Chondrocyte (in vitro differentiated cells): ENCODE measurements at regions not wholly inside any gene's neighbourhood (a gene's known extent, or its start where the extent isn't known, plus 50 kb on each side); places are given as distances from the start of the nearest gene placed in this dataset.
A peak's percentile ranks its signal among the peaks of the same experiment; 100 is the strongest.

Source experiments
- DNase-seq: peaks from one replicate; pipeline ENCODE4 v3.0.0; 2021; ENCODE audit warnings: mixed read lengths, low spot score
- H3K27ac Mint-ChIP-seq: one replicate; pipeline ENCODE4 v1.8.0; 2021; ENCODE audit warnings: mild to moderate bottlenecking, moderate library complexity, mixed read lengths; ENCODE audit not compliant: unreplicated experiment
- H3K27me3 Mint-ChIP-seq: 2 replicates; pipeline ENCODE4 v1.8.0; 2021; ENCODE audit warnings: low read depth, mixed read lengths
- H3K36me3 Mint-ChIP-seq: 2 replicates; pipeline ENCODE4 v1.8.0; 2021; ENCODE audit warnings: low read depth, mixed read lengths
- H3K4me1 Mint-ChIP-seq: 2 replicates; pipeline ENCODE4 v1.8.0; 2021; ENCODE audit warnings: low read depth, mild to moderate bottlenecking, mixed read lengths
- H3K4me3 Mint-ChIP-seq: one replicate; pipeline ENCODE4 v1.8.0; 2021; ENCODE audit warnings: mild to moderate bottlenecking, moderate library complexity, mixed read lengths; ENCODE audit not compliant: unreplicated experiment
- H3K9me3 Mint-ChIP-seq: 2 replicates; pipeline ENCODE4 v1.8.0; 2021; ENCODE audit warnings: low read depth, mixed read lengths
- CTCF ChIP-seq: fragments of 200-600 bp; sonication (generic); IDR thresholded peaks from 2 replicates; pipeline ENCODE4 v1.5.0; 2021; ENCODE audit warnings: antibody characterized with exemption, mild to moderate bottlenecking, moderate library complexity

- no peak overlapping the region for H3K4me3 Mint-ChIP-seq
- H3K9me3 Mint-ChIP-seq = no peaks in the 10 kb centered on the region
- H3K36me3 Mint-ChIP-seq = no peaks in the 10 kb centered on the region
- no peaks in the 10 kb centered on the region for H3K27me3 Mint-ChIP-seq
- DNase-seq = no peak
- H3K27ac Mint-ChIP-seq = no peak overlapping the region
- TF ChIP-seq CTCF = no peak
- peaks cover 7% of the 10 kb centered on the region for H3K4me1 Mint-ChIP-seq
Measured at GRCh38 chr3:5270666-5271371, 83.3 kb downstream of the EDEM1 start.

GRCh38 chr3:5271372-5271683 is 83.8 kb downstream of the EDEM1 start:
- Mint-ChIP-seq H3K9me3 (no peaks in the 10 kb centered on the region), H3K36me3 (no peaks in the 10 kb centered on the region), H3K27ac (no peak overlapping the region), H3K4me3 (no peak overlapping the region), H3K4me1 (peaks cover 7% of the 10 kb centered on the region), H3K27me3 (no peaks in the 10 kb centered on the region)
- no peak for DNase-seq
- TF ChIP-seq CTCF = no peak

- H3K27ac Mint-ChIP-seq = no peak overlapping the region
- peaks cover 7% of the 10 kb centered on the region for H3K4me1 Mint-ChIP-seq
- H3K9me3 Mint-ChIP-seq = no peaks in the 10 kb centered on the region
- peaks cover 3% of the 10 kb centered on the region for H3K27me3 Mint-ChIP-seq
- TF ChIP-seq CTCF = no peak
- H3K4me3 Mint-ChIP-seq = no peak overlapping the region
- no peak for DNase-seq
- H3K36me3 Mint-ChIP-seq = no peaks in the 10 kb centered on the region
Measured at GRCh38 chr3:5272387-5272786, 84.9 kb downstream of the EDEM1 start.

- H3K27ac Mint-ChIP-seq = peak overlapping the region; percentile 29
- no peak overlapping the region for H3K4me3 Mint-ChIP-seq
- peaks cover 4% of the 10 kb centered on the region for H3K9me3 Mint-ChIP-seq
- TF ChIP-seq CTCF = no peak
- peaks cover 7% of the 10 kb centered on the region for H3K4me1 Mint-ChIP-seq
- H3K36me3 Mint-ChIP-seq = no peaks in the 10 kb centered on the region
- peaks cover 3% of the 10 kb centered on the region for H3K27me3 Mint-ChIP-seq
- no peak for DNase-seq
Measured at GRCh38 chr3:5274091-5274490, 86.6 kb downstream of the EDEM1 start.

GRCh38 chr3:5275529-5275928 is 88.0 kb downstream of the EDEM1 start:
- no peak for DNase-seq
- Mint-ChIP-seq H3K27ac (peak overlapping the region; percentile 81), H3K4me3 (no peak overlapping the region), H3K9me3 (peaks cover 15% of the 10 kb centered on the region), H3K4me1 (peaks cover 7% of the 10 kb centered on the region), H3K27me3 (peaks cover 3% of the 10 kb centered on the region), H3K36me3 (no peaks in the 10 kb centered on the region)
- no peak for TF ChIP-seq CTCF
